HG02885 (cell line): ENCODE measurements at regions not wholly inside any gene's neighbourhood (a gene's known extent, or its start where the extent isn't known, plus 50 kb on each side); places are given as distances from the start of the nearest gene placed in this dataset.

Experiments used
- ATAC-seq: cut with Tn5 transposase; IDR thresholded peaks from one replicate; pipeline ENCODE4 v1.9.1; 2021; ENCODE audit warnings: mild to moderate bottlenecking; ENCODE audit not compliant: unreplicated experiment, poor library complexity

GRCh38 chr3:135694142-135694541 is 271.4 kb upstream of the PPP2R3A start:
- ATAC-seq = no peak

DNA sequence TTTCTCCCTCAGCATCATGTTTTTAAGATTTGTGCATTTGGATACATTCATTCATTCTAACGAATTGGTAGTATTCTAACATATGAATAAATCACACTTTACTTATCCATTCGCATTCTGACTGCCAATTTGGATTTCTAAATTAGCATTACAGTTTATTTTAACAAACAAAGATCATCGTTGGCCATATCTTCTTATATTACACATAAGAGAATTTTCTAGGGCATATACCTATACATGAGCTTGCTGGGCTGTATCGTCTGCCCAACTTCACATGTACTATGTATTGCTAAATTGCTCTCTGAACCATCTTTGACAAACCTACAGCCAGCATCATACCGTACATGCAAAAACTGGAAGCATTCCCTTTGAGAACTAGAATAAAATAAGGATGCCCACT is 265.8 kb upstream of the PPP2R3A start:
- no peak for ATAC-seq

- no peak for ATAC-seq
These were observed 258.7 kb upstream of the PPP2R3A start for GRCh38 chr3:135706758-135707375.

GRCh38 chr3:135719449-135719848 is 246.1 kb upstream of the PPP2R3A start:
- ATAC-seq = no peak

- ATAC-seq = no peak
These were observed 237.4 kb upstream of the PPP2R3A start for GRCh38 chr3:135728007-135728721.

DNA sequence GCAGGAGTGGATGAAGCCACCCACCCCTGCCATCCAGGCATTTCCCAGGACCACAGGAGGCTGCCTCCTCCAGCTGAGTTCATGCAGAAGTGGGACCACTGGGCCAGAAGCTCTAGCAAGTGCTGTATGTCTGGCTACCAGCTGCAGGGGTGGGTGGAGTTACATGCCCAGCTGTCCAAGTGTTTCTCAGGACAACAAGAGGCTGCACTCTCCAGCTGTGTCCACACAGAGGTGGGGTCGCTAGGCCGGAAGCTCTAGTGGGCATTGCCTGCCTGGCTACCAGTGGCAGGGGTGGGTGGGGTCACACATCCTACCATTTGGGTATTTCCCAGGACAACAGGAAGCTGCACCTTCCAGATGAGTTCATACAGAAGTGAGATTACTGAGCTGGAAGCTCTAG is 234.0 kb upstream of the PPP2R3A start:
- ATAC-seq = no peak

DNA sequence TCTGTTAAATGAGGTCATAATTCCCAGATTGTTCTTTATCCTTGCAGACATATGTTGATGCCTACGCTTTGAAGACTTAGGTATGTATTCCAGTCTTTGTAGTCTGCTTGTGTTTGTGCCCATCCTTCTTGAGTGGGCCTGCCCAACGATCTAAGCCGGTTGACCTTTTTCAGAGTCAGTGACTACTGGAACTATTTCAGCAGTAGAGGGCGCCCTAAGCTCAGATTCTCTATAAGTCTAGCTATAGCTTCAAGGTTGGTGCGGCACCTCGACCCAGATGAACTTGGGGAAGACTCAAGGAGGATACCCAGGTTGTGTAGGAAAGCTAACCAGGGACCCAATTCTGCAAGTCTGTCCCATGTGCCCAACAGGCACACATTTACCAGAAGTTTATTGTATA is 228.8 kb upstream of the PPP2R3A start:
- no peak for ATAC-seq

- ATAC-seq = no peak
These were observed 225.7 kb upstream of the PPP2R3A start for GRCh38 chr3:135739779-135740178.

DNA sequence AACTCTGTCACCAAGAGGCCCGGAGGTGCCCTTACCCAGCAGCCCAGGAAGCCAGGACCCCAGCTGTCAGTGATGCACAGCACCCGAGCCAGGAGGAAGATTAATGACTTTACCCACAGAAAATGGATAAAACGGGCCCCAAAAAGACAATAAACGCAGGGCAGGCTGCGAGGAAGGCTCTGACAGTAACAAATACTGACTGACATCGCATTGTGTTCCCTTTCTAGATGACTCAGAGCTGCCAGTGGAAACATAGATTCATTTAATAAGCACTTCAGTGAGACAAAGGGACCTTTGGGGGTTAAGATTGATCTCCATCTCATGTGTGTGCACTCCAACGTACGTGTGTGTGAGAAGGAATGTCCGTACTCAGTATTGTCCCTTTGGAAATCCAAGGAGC is 225.3 kb upstream of the PPP2R3A start:
- ATAC-seq = no peak

GRCh38 chr3:135740751-135741150 is 224.8 kb upstream of the PPP2R3A start:
- ATAC-seq = no peak

DNA sequence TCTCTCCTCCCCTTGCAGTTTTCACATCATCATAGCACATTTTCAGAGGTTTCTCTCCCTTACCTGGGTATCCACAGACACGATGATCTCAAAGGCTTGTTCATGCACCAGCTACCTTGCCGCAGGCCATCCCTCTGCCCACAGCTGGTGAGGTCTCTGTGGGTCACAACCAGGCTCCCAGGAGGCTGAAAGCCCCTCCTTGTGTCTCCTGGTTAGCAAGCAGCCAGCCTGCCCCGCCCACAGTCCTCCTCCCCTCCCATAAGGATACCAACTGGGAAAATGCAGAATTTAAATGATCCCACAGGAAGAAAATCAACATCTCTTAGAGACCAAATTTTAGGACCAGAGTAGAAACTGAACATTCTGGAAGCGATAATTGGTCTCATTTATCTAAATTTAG is 213.5 kb upstream of the PPP2R3A start:
- ATAC-seq = no peak

GRCh38 chr3:135752851-135753250 is 212.7 kb upstream of the PPP2R3A start:
- no peak for ATAC-seq

GRCh38 chr3:135753506-135753905 is 212.0 kb upstream of the PPP2R3A start:
- no peak for ATAC-seq

- ATAC-seq = no peak
These were observed 210.0 kb upstream of the PPP2R3A start for GRCh38 chr3:135755330-135756105.

- no peak for ATAC-seq
These were observed 209.3 kb upstream of the PPP2R3A start for GRCh38 chr3:135756106-135756668.

DNA sequence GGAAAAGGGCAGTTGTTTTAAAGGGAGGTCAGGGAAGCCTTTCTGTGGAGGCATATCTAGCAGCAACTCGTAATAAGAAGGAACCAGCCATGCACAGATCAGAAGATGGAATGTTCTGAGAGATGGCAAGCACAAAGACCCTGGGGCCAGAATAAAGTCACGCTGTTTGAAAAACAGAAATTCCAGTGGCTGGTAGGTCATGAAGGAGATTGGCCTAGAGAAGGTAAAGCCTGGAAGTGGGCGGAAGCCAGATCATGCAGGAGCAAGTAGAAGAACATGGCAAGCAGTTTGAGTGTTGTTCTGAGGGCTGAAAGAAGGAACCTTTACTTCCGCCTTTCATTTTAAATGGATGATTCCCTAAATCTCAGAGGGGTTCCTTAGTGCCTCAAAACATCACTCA is 208.1 kb upstream of the PPP2R3A start:
- ATAC-seq = no peak

DNA sequence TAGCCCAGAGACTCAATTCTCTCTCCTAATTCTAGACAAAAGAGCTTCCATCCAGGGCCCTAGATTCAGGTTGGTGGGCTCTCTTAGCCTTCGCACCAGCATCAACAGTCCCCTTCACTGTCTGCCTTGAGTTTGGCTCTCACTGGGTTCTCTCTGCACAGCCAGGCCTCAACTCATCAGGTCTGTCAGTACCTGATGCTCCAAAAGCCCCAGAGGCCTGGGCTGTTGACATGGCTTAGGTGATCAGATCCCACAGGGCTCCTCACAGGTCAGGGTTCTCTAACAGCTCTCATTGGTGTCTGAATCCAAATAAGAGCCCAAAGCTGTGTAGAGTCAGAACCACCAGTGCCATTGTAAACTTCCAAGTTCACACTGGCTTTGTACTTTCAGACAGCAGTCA is 206.6 kb upstream of the PPP2R3A start:
- no peak for ATAC-seq

GRCh38 chr3:135759651-135760050 is 205.9 kb upstream of the PPP2R3A start:
- ATAC-seq = no peak

- no peak for ATAC-seq
These were observed 204.9 kb upstream of the PPP2R3A start for GRCh38 chr3:135760581-135760980.

GRCh38 chr3:135762188-135762856 is 203.2 kb upstream of the PPP2R3A start:
- no peak for ATAC-seq

- ATAC-seq = no peak
These were observed 199.4 kb upstream of the PPP2R3A start for GRCh38 chr3:135766115-135766514.
